GM19240 (cell line): ENCODE measurements at regions not wholly inside any gene's neighbourhood (a gene's known extent, or its start where the extent isn't known, plus 50 kb on each side); places are given as distances from the start of the nearest gene placed in this dataset.

Experiments used
- DNase-seq: peaks from one replicate; pipeline ENCODE4 v3.0.0; 2011; ENCODE audit warnings: low spot score; ENCODE audit not compliant: insufficient read length

- no peak for DNase-seq
Observed at GRCh38 chr9:29648132-29648531, 2074.9 kb upstream of the C9orf72 start.

- no peak for DNase-seq
Observed at GRCh38 chr9:29648601-29649000, 2075.3 kb upstream of the C9orf72 start.

- DNase-seq, result no peak
Observed at GRCh38 chr9:29656641-29657406, 2083.5 kb upstream of the C9orf72 start.

- no peak for DNase-seq
Observed at GRCh38 chr9:29657821-29658220, 2084.5 kb upstream of the C9orf72 start.

- DNase-seq, result no peak
Observed at GRCh38 chr9:29659014-29659413, 2085.7 kb upstream of the C9orf72 start.

- DNase-seq, result no peak
Observed at GRCh38 chr9:29659736-29660135, 2086.5 kb upstream of the C9orf72 start.

- no peak for DNase-seq
Observed at GRCh38 chr9:29668732-29669131, 2095.5 kb upstream of the C9orf72 start.

- no peak for DNase-seq
Observed at GRCh38 chr9:29669613-29670012, 2096.3 kb upstream of the C9orf72 start.

- DNase-seq, result no peak
Observed at GRCh38 chr9:29685531-29685930, 2112.2 kb upstream of the C9orf72 start.

- DNase-seq, result no peak
Observed at GRCh38 chr9:29691145-29691544, 2117.9 kb upstream of the C9orf72 start.

- no peak for DNase-seq
Observed at GRCh38 chr9:29691758-29692407, 2118.6 kb upstream of the C9orf72 start.

- no peak for DNase-seq
Observed at GRCh38 chr9:29697011-29697410, 2123.7 kb upstream of the C9orf72 start.

GRCh38 chr9:29701559-29701958 is 2128.3 kb upstream of the C9orf72 start:
- DNase-seq, result no peak

- no peak for DNase-seq
Observed at GRCh38 chr9:29701971-29702370, 2128.7 kb upstream of the C9orf72 start.

GRCh38 chr9:29714860-29715259 is 2141.6 kb upstream of the C9orf72 start:
- no peak for DNase-seq

- no peak for DNase-seq
Observed at GRCh38 chr9:29717631-29718030, 2144.3 kb upstream of the C9orf72 start.

GRCh38 chr9:29730163-29730562 is 2156.9 kb upstream of the C9orf72 start:
- no peak for DNase-seq

GRCh38 chr9:29740518-29740917 is 2167.2 kb upstream of the C9orf72 start:
- DNase-seq, result no peak

- DNase-seq, result no peak
Observed at GRCh38 chr9:29741169-29741568, 2167.9 kb upstream of the C9orf72 start.

GRCh38 chr9:29750062-29750461 is 2176.8 kb upstream of the C9orf72 start:
- DNase-seq, result no peak

- DNase-seq, result no peak
Observed at GRCh38 chr9:29751226-29751625, 2177.9 kb upstream of the C9orf72 start.

- DNase-seq, result no peak
Observed at GRCh38 chr9:29753638-29754037, 2180.4 kb upstream of the C9orf72 start.

GRCh38 chr9:29769019-29769418 is 2195.7 kb upstream of the C9orf72 start:
- DNase-seq, result no peak
